DND-41 (cell line): ENCODE measurements at regions not wholly inside any gene's neighbourhood (a gene's known extent, or its start where the extent isn't known, plus 50 kb on each side); places are given as distances from the start of the nearest gene placed in this dataset.
"Not testable (repeated sequence)": the region's sequence is repeated elsewhere in the genome, so short reads cannot be mapped to it uniquely, and the experiment has no call there.

ENCODE experiments used
- EZH2 ChIP-seq: IDR thresholded peaks from 3 replicates; pipeline ENCODE4 v1.6.1; 2012; ENCODE audit warnings: borderline replicate concordance, low read depth, mild to moderate bottlenecking, moderate library complexity, low read length, inconsistent platforms; ENCODE audit not compliant: severe bottlenecking
- TF ChIP-seq, protein P1 (sequence below): IDR thresholded peaks from 2 replicates; pipeline ENCODE4 v1.5.1; 2012; ENCODE audit warnings: borderline replicate concordance, low read length, moderate library complexity, mild to moderate bottlenecking; ENCODE audit not compliant: poor library complexity, severe bottlenecking; ENCODE audit errors: extremely low read depth

DNA sequence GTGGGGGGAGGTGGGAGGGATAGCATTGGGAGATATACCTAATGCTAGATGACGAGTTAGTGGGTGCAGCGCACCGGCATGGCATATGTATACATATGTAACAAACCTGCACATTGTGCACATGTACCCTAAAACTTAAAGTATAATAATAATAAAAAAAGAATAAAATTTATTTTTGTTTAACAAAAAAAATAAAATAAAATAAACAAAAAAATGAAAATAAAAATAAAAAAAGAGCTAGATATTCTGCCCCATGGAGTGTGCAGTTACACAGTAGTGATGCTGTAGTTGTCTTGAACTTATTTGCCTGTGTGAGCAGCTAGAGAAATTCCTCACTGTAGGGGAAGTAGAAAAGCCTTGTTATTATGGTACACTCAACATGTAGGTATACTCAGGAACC, 720.3 kb upstream of the MANEA start:
- TF ChIP-seq, protein P1, sequence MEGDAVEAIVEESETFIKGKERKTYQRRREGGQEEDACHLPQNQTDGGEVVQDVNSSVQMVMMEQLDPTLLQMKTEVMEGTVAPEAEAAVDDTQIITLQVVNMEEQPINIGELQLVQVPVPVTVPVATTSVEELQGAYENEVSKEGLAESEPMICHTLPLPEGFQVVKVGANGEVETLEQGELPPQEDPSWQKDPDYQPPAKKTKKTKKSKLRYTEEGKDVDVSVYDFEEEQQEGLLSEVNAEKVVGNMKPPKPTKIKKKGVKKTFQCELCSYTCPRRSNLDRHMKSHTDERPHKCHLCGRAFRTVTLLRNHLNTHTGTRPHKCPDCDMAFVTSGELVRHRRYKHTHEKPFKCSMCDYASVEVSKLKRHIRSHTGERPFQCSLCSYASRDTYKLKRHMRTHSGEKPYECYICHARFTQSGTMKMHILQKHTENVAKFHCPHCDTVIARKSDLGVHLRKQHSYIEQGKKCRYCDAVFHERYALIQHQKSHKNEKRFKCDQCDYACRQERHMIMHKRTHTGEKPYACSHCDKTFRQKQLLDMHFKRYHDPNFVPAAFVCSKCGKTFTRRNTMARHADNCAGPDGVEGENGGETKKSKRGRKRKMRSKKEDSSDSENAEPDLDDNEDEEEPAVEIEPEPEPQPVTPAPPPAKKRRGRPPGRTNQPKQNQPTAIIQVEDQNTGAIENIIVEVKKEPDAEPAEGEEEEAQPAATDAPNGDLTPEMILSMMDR, result not testable (repeated sequence)
- TF ChIP-seq EZH2, result not testable (repeated sequence)
